Putamen (tissue), 1 donor: ENCODE measurements at regions not wholly inside any gene's neighbourhood (a gene's known extent, or its start where the extent isn't known, plus 50 kb on each side); places are given as distances from the start of the nearest gene placed in this dataset.

ENCODE experiments used
- DNase-seq: peaks from one replicate; pipeline ENCODE4 v3.0.0-alpha.2; 2016; ENCODE audit warnings: low spot score

DNA sequence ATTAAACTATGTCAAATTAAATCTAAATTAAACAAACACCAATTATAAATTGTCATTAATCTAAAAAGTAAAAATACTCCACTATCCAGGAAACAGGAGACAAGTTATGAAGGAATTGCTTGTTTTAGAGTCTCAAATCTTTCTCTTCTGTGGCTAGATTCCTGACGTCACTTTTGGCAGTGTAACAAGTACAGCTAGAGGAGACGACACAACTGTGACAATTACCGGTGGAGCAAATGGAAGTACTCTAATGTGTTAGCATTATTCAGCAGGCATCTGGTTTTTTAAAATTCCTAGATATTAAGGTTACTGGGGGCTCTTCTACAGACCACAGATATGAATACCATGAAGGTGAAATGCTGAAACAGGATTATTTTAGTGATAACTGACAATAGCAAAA lies 1042.7 kb downstream of the EPHA7 start:
- DNase-seq: peak; percentile 5

DNA sequence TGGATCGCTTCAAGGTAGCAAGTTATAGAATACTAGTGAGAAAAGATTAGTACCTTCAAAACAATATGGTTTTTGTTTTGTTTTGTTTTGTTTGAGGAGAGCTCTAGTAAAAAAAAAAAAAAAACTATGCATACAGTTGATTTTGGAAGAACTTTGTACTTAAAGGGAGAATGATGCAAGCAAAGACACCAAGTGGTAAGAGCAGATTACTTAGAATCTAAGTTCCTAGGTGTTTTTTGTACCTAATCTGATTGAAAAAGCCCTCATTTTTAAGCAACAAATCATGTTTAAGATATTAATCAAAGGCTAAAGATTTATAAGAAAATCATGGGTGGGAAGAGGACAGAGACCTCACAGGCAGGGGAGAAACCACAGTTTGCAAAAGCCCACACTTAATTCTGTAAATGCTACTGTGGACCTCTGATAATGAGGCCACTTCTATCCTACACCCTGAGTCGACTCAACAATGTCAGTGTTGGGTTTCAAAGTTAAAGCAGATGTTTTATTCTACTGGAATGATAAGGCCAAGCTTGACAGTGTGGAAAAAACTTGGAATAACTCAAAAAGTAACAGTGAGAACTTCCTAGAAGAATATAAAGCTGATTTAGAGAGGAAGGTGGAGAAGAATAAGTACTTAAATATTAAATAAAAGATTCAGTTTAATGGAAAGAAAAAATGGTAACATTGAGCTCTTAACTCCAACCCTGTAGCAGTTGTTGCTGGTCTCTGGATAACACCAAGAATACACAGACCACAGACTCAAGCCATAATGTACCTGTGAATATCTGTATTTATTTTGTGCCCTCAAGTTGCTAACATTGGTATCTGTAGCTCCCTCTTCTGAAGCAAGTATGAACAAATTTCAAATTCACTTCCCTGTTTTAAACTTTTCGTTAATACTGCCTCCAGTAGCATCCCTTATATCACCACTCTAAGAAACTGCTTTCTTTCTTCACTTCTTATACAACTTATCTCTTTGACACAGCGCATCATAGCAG lies 1047.8 kb downstream of the EPHA7 start:
- no peak for DNase-seq

DNA sequence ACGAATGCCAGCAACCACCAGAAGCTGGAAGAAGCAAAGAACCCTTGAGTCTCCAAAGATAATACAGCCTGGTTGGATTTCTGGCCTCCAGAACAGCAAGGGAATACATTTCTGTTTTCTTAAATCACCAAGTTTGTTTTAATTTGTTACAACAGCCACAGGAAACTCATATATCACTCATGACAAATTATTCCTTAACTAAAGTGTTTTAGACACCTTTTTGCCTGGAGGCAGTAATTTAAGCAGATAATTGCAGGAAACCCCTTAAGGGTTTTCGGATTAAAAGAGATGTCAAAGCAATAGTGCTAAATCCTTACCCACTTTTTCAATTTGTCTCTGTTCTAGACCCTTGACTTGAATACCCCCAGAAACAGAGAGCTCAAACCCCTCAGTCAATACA lies 1050.0 kb downstream of the EPHA7 start:
- DNase-seq: no peak

DNA sequence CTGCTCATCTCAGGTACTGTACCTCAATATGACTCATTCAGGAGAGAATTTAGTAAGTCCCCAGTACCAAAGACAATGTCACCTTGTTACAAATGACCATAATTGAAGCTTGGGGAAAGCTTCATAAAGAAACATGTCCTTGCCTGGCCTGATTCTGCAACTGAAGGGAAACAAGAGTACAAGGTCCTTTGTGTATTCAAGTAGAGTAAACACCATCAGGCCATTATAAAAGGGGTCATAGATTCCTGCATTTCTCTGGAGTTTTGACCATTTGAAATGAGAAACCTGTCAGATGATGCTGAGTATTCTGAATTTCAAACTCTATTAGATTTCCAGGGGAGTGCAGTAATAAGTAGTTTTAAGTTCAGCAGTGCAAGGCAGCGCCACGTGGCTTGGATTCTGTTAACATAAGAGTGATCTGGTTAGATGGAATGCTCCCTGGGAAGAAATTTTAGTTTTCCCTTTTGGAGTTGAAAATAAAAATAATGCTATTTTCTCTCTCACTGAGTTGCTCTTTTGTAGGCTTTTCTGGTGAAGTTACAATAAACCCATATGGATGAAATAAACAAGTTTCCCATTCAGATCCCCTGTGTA lies 1054.3 kb downstream of the EPHA7 start:
- no peak for DNase-seq

DNA sequence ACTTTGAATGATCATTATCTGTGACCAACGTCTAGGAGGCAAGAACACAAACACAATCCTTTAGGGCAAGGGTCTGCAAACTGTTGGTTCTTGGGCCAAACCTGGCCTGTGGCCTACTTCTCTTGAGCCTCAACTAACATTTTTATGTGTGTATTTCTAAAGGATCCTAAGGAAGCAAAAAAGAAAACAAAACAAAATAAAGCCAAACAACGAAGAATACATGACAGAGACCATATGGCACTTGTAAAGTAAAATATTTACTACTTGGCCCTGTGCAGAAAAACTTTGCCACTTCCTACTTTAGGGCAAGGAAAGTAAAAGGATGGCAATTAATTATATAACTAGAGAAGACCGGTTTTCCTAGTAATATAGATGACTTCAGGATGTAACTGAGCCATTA lies 1056.2 kb downstream of the EPHA7 start:
- DNase-seq: no peak

DNA sequence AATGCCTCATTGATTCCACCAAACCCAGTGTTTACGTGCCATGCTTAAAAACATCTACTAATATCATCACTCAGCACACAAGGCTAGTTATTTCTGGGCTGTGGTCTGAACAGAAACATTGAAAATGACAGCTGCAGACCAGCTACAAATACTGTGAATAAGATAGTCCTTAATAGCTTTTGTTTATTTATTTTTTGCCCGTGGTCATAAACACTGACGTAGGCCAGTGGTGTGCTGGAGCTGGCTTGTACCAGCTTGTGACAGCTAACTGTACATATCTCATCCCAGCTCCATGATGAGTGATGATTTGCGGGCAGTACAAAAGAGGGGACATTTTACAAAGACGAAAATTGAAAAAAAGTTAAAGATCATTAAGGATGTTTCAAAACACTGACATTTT lies 1057.0 kb downstream of the EPHA7 start:
- peak; percentile 17 for DNase-seq

DNA sequence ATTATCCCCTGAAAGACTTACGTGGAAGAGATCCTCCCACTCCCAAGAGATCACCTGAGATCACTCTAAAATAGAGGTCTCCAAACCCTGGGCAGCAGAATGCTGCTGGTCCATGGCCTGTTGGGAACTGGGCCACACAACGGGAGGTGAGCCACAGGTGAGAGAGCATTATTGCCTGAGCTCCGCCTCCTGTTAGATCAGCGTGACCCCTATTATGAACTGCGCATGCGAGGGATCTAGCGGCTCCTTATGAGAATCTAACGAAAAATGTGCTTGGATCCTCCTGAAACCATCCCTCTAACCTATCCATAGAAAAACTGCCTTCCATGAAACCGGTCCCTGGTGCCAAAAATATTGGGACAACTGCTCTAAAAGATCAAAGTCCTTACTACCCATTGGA lies 1057.4 kb downstream of the EPHA7 start:
- no peak for DNase-seq

DNA sequence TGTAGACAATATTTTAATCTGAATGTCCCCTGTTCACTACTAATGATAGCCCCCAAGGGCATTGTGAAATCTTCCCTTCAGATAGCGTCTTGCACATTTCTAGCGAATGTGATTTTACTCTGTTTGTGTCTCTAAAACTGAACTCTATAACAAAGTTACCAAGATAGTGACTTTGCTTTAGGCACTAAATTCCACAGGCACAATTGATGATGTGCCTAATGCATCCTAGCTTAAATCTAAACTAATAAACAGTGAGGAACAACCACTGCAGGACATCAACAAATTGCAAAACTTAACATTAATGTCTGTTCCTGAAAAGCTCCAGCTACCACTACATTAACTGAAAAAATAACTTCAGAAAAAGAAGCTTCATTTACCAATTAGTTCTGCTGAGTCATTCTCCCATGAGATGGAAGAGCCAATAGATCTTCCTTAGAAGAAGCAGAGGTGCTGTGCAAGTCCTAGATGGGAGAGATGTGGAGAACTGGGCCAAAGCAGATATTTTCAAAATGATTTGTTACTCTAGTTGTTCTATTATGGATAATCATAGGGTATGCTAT lies 1065.0 kb downstream of the EPHA7 start:
- DNase-seq: no peak

DNA sequence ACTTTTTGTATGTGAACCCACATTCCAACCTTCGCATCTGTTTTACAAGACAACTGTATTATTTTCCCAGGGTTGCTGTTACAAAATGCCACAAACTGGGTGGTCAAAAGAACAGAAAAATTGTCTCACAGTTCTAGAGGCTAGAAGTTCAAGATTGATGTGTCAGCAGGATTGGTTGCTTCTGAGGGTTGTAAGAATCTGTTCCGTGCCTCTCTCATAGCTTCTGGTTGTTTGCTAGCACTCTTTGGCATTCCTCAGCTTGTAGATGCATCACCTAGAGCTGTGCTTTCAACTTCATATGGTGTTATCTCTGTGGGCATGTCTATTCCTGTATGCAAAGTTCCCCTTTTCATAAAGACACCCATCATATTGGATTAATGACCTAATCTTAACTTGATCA lies 1067.2 kb downstream of the EPHA7 start:
- no peak for DNase-seq

DNA sequence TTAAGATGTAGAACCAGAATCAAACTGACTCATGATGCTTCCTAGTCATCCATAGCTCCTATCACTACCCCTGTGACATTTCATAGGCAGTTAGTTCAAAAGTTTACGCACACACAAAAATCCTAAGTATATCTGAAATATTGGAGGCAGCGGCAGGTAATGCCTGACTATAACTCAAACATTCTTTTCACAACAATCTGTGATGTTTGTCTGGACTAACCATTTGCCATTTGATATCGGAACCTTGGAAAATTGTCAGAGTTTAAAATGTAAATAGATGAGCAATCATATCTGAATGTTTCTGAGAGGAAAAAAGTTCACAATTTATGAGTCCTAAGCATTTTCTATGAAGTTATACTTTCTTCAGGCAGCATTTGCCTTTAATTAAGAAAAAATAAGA lies 1078.2 kb downstream of the EPHA7 start:
- DNase-seq: no peak

DNA sequence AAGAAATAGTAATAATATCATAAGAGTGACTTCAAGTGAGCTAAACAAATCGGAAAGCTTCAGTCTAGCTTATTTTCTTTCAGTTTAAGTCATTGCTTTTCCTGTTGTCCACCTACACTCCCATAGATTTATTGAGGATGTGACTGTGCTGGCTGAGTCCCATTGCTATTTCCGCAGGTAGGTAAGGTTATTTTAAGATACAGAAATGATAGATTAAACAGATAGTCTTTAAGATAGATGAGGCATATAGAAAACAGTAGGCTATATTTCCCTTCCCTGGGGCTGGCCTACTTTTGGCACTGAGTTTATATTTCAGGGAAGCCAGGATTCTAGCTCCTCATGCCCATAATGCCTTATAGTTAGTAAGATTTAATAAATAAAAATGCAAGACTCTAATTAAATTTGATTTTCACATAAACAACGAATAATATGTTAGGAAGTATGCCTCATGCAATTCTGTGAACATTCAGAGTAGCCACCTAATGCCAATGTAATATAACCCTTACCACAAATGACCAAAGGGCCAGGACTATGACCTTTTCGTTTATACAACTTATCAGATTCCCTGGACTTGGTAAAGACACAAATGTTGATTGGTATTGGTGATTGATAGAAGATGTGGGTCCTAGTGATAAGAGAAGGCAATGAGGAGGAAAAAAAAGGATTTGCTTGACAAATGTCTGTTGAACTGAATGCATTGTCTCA lies 1079.3 kb downstream of the EPHA7 start:
- DNase-seq: no peak

DNA sequence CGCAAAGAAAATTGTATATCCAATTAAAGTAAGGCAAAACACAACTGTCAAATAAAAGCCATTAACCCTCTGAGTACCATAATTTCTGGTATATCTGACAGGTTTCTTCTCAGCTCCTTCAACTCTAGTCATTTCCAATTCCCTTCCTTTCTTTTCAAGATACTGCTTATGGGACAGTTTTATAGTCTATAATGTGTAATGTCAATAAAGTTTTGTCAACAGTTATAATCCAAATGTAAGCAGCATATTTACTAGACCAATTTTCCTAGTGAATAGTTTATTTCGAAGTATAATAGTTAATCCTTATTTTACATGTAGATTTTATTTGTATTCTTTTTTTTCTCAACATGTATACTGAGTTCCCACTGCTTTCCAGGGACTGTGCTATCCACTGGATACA lies 1081.8 kb downstream of the EPHA7 start:
- no peak for DNase-seq

DNA sequence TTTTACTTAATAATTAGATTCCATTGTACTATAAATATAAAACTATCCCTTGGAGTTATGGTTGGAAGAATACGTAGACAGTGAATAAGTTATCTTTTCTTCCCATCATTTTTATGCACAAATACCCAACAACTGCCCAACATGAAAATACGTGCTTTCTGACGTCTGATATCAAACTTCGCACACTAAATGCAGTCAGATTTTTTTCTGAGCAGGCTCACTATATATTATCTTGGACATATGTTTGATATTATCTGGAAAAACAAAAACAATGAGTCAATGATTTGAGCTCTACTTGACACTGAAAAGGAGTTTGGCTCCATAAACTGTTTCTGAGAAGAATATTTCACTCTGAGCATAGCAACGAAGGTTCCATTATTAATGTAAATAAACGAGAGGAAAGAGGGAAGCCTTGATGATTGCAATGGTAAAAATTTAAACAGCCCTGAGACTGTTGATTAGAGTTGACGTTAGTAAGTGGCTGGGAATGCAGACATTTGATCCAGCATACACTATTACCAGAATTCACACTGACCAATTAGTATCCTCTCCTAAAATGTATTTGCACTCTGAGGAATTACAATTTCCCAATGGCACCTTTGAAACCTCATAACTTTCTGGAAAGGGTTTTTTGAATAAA lies 1090.0 kb downstream of the EPHA7 start:
- no peak for DNase-seq

DNA sequence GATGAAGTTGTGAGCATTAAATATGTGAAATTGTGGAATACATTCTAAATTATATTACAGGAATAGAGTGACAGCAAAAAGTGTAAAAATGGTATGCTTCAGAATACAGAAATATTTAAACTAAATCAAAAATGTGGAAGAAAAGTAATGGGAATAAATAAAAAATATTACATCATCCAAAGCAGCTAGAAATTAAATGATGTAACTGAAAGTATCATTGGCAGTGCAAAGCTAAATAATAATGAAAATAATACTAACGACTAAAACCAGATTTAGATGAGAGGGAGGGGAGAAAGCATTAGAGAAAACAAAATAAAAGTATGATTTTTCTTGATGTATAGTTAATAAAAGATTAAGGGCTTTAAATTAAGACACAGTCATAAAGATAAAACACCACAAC lies 1104.0 kb downstream of the EPHA7 start:
- DNase-seq: no peak

DNA sequence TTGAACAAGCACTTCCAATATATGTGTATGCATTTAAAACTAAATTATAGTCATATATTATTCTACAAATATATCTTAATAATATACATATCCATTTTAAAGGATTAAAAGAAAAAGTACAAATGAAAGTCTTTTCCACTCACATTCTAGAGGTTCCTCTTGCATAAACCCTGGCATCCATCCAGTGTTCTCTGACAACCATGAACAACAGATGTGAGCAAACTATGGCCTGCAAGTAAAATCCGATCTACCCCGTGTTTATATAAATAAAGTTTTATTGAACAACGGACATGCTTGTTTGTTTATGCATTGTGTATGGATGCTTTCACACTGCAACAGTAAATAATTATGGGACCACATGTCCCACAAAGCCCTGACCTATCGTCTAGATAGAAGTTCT lies 1122.3 kb downstream of the EPHA7 start:
- no peak for DNase-seq

DNA sequence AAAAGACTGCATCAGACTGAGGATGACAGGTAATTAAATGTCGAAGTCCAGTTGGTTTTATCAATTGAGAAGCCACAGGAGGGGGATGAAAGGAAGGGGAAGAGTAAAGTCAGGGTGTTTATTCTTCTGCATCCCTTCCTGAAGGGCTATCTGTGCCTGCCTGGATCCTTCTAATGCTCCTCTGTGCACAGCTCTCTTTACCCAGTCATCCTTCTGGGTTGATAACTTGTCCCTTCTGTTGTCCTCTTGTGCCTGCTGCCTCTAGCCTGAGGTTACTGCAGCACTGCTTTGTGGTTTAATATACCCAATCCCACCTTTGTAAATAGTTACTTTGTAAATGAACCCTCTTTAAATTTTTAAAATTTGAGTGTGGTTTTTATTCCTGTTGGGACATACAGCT lies 1127.3 kb downstream of the EPHA7 start:
- no peak for DNase-seq

DNA sequence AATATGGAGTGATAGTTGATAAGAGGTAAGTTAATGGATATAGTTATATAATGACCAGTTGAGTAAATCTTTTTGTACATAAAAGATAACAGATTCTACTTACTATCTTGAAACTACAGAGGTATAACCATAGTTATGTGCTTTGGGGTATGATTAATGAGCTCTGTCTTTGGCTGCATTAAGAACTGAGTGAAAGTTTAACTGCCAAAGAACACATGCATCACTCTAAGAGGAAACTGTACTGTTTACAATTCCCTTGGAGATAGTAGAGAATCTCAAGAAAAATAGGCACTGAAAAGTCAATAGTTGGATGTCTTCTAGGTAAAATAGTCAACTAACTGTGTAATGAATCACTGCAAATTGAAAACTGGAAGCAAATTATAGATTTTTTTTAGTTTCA lies 1129.5 kb downstream of the EPHA7 start:
- no peak for DNase-seq

DNA sequence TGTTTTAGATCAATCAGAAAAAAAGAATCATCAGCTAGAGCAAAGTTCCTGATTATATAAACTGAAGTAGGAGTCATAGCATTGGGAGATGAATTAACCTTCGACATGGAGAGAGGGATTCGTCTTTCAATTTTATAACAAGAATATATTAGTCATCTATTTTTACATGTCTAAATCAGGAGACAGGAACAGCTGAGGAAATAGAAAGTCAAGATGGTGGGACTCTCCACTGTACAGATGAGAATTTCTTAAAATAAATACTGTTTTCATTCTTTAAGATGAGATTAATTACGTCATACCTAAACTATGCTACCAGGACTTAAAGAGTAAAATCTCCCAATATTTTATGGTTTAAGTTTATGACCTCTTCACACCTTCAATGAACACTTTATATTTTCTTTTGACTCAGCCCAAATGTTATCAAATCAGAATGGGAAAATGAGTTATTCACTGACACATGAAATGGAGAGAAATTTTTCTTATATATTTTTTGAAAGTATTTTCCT lies 1137.7 kb downstream of the EPHA7 start:
- no peak for DNase-seq

DNA sequence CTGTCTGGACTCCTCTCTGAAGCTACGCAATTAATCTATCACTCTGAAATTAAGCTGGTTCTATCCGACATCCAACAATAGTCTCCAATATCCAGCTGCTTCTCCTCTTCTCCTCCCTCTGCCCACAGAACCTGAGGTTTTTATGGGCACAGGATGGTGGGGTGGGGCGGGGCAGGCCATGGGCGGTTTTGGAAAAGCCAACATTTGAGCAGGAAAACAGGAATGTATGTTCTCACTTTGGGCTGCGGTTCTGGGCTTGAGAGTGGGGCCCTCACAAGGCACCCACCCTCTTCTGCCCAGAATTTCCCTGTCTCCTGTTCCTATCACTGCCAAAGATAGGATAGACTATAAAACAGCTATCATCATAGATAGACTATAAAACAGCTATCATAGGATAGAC lies 1144.2 kb downstream of the EPHA7 start:
- DNase-seq: no peak

DNA sequence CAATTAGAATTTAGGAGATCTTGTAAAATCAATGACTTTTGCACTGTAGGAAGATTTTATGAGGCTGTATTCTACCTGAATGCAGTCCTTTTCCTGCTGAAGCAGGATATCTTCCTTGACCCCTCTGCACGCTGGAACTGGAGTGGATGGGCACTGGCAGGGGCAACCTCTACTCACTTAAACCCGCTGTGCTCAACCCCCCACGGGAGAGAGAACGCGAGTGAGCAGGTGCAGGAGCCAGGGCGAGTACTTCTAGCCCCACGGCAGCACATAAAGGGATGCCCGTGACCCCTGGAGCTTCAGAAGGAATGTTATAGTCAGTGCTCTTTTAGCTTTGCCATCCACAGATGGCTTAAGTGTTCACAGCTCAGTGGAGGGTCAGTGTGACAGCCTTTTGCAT lies 1144.8 kb downstream of the EPHA7 start:
- DNase-seq: no peak

DNA sequence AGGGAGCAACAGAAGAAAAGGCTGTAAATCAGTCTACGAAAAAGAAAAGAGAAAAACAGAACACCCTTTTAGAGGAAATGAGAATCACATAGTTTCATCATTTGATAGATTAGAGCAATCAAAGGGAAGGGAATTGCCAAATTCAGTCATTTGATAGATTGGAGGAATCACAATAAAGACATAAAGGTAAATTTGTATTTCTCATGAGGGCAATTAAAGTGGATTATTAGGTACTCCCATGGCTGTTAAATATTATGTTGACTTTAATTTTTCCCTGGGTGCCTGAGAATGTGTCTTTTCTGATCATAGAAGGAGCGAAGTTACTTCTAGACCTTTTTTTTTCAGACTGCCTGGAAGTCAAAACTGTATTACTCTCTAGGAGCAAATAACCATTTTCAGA lies 1145.7 kb downstream of the EPHA7 start:
- DNase-seq: no peak

DNA sequence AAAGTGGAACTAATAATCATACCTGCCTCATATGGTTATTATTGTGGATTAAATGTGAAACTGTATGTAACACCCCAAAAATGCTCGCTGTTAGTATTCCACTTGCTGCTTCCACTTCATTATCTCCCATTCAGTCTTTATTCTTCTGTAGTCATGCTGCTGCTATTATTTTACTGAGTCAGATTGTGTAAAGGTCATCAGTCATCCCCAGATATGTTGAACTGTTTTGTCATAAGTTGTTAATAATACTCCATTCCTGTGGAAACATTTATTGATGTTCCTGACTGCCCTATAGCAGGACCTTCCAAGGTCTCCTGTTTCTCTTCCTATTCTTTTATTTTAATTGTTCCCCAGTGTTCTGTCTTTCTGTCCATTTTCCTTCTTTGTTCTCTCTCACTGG lies 1148.3 kb downstream of the EPHA7 start:
- no peak for DNase-seq
